ENCODE measurements at regions not wholly inside any gene's neighbourhood (a gene's known extent, or its start where the extent isn't known, plus 50 kb on each side); places are given as distances from the start of the nearest gene placed in this dataset.

- DNase-seq: no peak
- intact Hi-C loops (cut with DNase I; ENCODE audit: low total_unique reads): no loop called here
- no peak for TF ChIP-seq CTCF (IDR thresholded peaks at IDR 0.05)
Observed at GRCh38 chr1:224521904-224522734, 87.5 kb upstream of the WDR26 start.

GRCh38 chr1:224523676-224524075, 89.1 kb upstream of the WDR26 start:
- intact Hi-C loops (cut with DNase I; ENCODE audit: low total_unique reads): no loop called here
- no peak for TF ChIP-seq CTCF (IDR thresholded peaks at IDR 0.05)
- no peak for DNase-seq

More at GRCh38 chr1:224521904-224522734, 87.5 kb upstream of the WDR26 start:
- H3K27ac ChIP-seq: no peak overlapping the region
- no peaks in the 10 kb centered on the region for H3K27me3 ChIP-seq
- no peaks in the 10 kb centered on the region for H3K9me3 ChIP-seq
- no peaks in the 10 kb centered on the region for H3K4me1 ChIP-seq
- H3K36me3 ChIP-seq: no peaks in the 10 kb centered on the region
- H3K4me3 ChIP-seq: no peak overlapping the region

GRCh38 chr1:224524679-224525078, 90.1 kb upstream of the WDR26 start:
- DNase-seq: no peak
- intact Hi-C loops (cut with DNase I; ENCODE audit: low total_unique reads): no loop called here
- H3K4me3 ChIP-seq: no peak overlapping the region
- H3K27me3 ChIP-seq: no peaks in the 10 kb centered on the region
- H3K9me3 ChIP-seq: no peaks in the 10 kb centered on the region
- H3K4me1 ChIP-seq: no peaks in the 10 kb centered on the region
- no peak overlapping the region for H3K27ac ChIP-seq
- H3K36me3 ChIP-seq: no peaks in the 10 kb centered on the region
- no peak for TF ChIP-seq CTCF (IDR thresholded peaks at IDR 0.05)

More at GRCh38 chr1:224523676-224524075, 89.1 kb upstream of the WDR26 start:
- no peaks in the 10 kb centered on the region for H3K36me3 ChIP-seq
- no peaks in the 10 kb centered on the region for H3K27me3 ChIP-seq
- no peaks in the 10 kb centered on the region for H3K9me3 ChIP-seq
- no peak overlapping the region for H3K4me3 ChIP-seq
- H3K27ac ChIP-seq: no peak overlapping the region
- H3K4me1 ChIP-seq: no peaks in the 10 kb centered on the region

- Histone ChIP-seq H3K36me3 (no peaks in the 10 kb centered on the region), H3K4me1 (no peaks in the 10 kb centered on the region), H3K9me3 (no peaks in the 10 kb centered on the region), H3K4me3 (no peak overlapping the region), H3K27ac (no peak overlapping the region), H3K27me3 (no peaks in the 10 kb centered on the region)
- no peak for TF ChIP-seq CTCF (IDR thresholded peaks at IDR 0.05)
- intact Hi-C loops (cut with DNase I; ENCODE audit: low total_unique reads): no loop called here
- no peak for DNase-seq
Observed at GRCh38 chr1:224525411-224526040, 90.6 kb upstream of the CNIH3 start.

- H3K4me3 ChIP-seq: no peak overlapping the region
- no peaks in the 10 kb centered on the region for H3K27me3 ChIP-seq
- no peaks in the 10 kb centered on the region for H3K4me1 ChIP-seq
- no peaks in the 10 kb centered on the region for H3K36me3 ChIP-seq
- H3K9me3 ChIP-seq: no peaks in the 10 kb centered on the region
- TF ChIP-seq CTCF (IDR thresholded peaks at IDR 0.05): no peak
- no peak for DNase-seq
- intact Hi-C loops (cut with DNase I; ENCODE audit: low total_unique reads): no loop called here
- H3K27ac ChIP-seq: no peak overlapping the region
Observed at GRCh38 chr1:224526771-224527170, 89.3 kb upstream of the CNIH3 start.
